ENCODE measurements at regions not wholly inside any gene's neighbourhood (a gene's known extent, or its start where the extent isn't known, plus 50 kb on each side); places are given as distances from the start of the nearest gene placed in this dataset.

DNA sequence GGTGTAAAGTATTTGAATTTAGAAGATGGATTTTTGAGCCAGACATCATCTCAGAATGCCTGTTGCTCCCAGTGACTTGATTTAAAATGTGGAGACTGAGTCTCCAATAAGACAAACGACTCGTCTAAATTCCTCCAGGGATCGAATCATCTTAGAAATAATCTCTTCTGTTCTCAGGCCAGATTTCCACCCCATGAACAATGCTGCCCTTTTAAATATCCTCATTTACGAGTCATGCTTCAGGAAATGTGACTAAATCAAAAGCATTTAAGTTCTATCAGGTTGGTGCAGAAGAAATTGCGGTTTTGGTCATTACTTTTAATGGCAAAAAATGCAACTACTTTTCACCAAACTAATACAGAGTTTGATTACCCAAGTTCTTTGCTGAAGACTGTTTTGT lies 684.6 kb upstream of the SOX11 start:
- no peaks in the 10 kb centered on the region for H3K9me2 ChIP-seq (replicated peaks; ENCODE audit: insufficient read depth, low read length)
- no peak overlapping the region for H3K4me3 ChIP-seq (ENCODE audit: insufficient read depth, low read length, poor library complexity, severe bottlenecking)
- no peaks in the 10 kb centered on the region for H3K27me3 ChIP-seq (ENCODE audit: low read length)
- H3K36me3 ChIP-seq (ENCODE audit: low read length): no peaks in the 10 kb centered on the region
- no peak overlapping the region for H3K4me2 ChIP-seq (ENCODE audit: low read depth, low read length, poor library complexity, severe bottlenecking)
- H3K9me3 ChIP-seq (ENCODE audit: insufficient read depth, low read length): no peaks in the 10 kb centered on the region
- H3F3A ChIP-seq (ENCODE audit: insufficient read depth): no peaks in the 10 kb centered on the region
- H4K20me1 ChIP-seq (ENCODE audit: low read depth, low read length): no peaks in the 10 kb centered on the region
- no peaks in the 10 kb centered on the region for H3K79me2 ChIP-seq (ENCODE audit: insufficient read depth, low read length)
- H2AFZ ChIP-seq (ENCODE audit: low read depth, low read length, severe bottlenecking): no peak overlapping the region
- H3K9ac ChIP-seq (ENCODE audit: low read length): no peak overlapping the region
- no peak overlapping the region for H3K27ac ChIP-seq (ENCODE audit: low read depth, low read length)
- TF ChIP-seq EZH2phosphoT487 (conservative IDR thresholded peaks at IDR 0.05; ENCODE audit: low read length): no peak
- TF ChIP-seq, protein P1, sequence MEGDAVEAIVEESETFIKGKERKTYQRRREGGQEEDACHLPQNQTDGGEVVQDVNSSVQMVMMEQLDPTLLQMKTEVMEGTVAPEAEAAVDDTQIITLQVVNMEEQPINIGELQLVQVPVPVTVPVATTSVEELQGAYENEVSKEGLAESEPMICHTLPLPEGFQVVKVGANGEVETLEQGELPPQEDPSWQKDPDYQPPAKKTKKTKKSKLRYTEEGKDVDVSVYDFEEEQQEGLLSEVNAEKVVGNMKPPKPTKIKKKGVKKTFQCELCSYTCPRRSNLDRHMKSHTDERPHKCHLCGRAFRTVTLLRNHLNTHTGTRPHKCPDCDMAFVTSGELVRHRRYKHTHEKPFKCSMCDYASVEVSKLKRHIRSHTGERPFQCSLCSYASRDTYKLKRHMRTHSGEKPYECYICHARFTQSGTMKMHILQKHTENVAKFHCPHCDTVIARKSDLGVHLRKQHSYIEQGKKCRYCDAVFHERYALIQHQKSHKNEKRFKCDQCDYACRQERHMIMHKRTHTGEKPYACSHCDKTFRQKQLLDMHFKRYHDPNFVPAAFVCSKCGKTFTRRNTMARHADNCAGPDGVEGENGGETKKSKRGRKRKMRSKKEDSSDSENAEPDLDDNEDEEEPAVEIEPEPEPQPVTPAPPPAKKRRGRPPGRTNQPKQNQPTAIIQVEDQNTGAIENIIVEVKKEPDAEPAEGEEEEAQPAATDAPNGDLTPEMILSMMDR (IDR thresholded peaks at IDR 0.05; ENCODE audit: insufficient read depth, low read length, poor library complexity, severe bottlenecking): no peak

DNA sequence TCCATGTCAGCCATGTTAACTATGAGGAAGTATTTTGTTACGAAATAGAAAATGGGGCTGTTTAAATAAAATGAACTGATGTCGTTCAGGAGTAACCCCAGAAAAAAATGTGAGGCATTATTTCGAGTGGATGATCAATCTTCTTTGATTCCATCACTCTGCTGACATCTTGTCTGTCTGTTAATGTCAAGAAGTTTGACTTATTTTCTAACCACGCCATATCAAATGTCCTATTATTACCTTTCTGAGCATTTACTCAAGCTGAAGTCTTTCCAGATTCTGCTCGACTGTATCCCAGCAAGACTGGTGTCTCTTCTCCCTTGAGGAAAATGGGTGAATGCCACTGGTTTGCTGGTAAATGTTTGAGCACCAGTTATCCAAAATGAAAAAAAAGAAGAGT lies 672.9 kb upstream of the SOX11 start:
- no peak for TF ChIP-seq EZH2phosphoT487 (conservative IDR thresholded peaks at IDR 0.05; ENCODE audit: low read length)
- TF ChIP-seq, protein P1 (IDR thresholded peaks at IDR 0.05; ENCODE audit: insufficient read depth, low read length, poor library complexity, severe bottlenecking): no peak
- H3K9me3 ChIP-seq (ENCODE audit: insufficient read depth, low read length): peaks cover 12% of the 10 kb centered on the region; the same call in 1 of the 2 replicates
- no peak overlapping the region for H3K27ac ChIP-seq (ENCODE audit: low read depth, low read length)
- peaks cover 4% of the 10 kb centered on the region for H3F3A ChIP-seq (ENCODE audit: insufficient read depth)
- no peaks in the 10 kb centered on the region for H4K20me1 ChIP-seq (ENCODE audit: low read depth, low read length)
- no peak overlapping the region for H2AFZ ChIP-seq (ENCODE audit: low read depth, low read length, severe bottlenecking)
- no peaks in the 10 kb centered on the region for H3K9me2 ChIP-seq (replicated peaks; ENCODE audit: insufficient read depth, low read length)
- H3K4me3 ChIP-seq (ENCODE audit: insufficient read depth, low read length, poor library complexity, severe bottlenecking): no peak overlapping the region
- no peak overlapping the region for H3K4me2 ChIP-seq (ENCODE audit: low read depth, low read length, poor library complexity, severe bottlenecking)
- no peaks in the 10 kb centered on the region for H3K36me3 ChIP-seq (ENCODE audit: low read length)
- no peaks in the 10 kb centered on the region for H3K27me3 ChIP-seq (ENCODE audit: low read length)
- H3K79me2 ChIP-seq (ENCODE audit: insufficient read depth, low read length): no peaks in the 10 kb centered on the region
- H3K9ac ChIP-seq (ENCODE audit: low read length): no peak overlapping the region

DNA sequence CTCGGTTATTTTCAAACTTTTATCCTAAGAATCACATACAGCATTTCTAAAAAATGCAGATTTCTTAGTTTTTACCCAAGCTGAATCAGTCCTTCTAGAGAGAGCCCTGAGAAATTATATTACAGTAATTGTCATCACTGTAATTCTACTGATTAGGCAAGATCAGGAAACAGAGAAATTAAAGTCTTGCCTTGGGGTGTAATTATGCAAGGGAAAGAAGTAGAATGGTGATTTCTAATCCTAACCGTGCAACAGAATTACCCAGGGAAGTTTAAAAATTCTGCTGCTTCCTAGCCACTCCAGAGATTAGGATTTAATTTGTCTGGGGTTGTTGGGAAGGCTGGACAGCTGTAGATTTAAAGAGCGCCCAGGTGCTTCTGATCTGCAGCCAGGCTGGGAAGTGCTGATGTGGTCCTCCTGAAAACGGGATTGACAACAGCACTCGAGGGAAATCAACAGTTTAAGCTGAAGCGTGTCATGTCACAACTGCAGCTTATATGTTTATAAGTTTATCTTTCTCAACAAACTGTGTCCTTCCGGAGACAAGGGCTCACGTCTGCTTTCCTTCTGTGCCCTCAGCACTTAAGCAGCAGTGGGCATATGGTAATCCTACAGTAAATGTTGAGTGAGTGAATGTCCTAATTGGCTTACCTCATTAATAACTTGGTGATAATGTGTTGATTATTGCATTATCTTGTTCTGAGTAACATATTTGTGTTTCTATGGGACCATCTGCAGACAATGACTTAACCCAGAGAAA lies 671.9 kb upstream of the SOX11 start:
- Histone ChIP-seq H3K4me3 (ENCODE audit: insufficient read depth, low read length, poor library complexity, severe bottlenecking) (no peak overlapping the region), H3K9me2 (replicated peaks; ENCODE audit: insufficient read depth, low read length) (no peaks in the 10 kb centered on the region), H3K27ac (ENCODE audit: low read depth, low read length) (no peak overlapping the region), H2AFZ (ENCODE audit: low read depth, low read length, severe bottlenecking) (no peak overlapping the region), H3F3A (ENCODE audit: insufficient read depth) (peaks cover 4% of the 10 kb centered on the region), H3K9ac (ENCODE audit: low read length) (no peak overlapping the region), H3K4me2 (ENCODE audit: low read depth, low read length, poor library complexity, severe bottlenecking) (no peak overlapping the region), H3K9me3 (ENCODE audit: insufficient read depth, low read length) (peaks cover 12% of the 10 kb centered on the region; the same call in 1 of the 2 replicates), H4K20me1 (ENCODE audit: low read depth, low read length) (no peaks in the 10 kb centered on the region), H3K79me2 (ENCODE audit: insufficient read depth, low read length) (no peaks in the 10 kb centered on the region), H3K27me3 (ENCODE audit: low read length) (no peaks in the 10 kb centered on the region), H3K36me3 (ENCODE audit: low read length) (no peaks in the 10 kb centered on the region)
- TF ChIP-seq EZH2phosphoT487 (conservative IDR thresholded peaks at IDR 0.05; ENCODE audit: low read length): no peak

DNA sequence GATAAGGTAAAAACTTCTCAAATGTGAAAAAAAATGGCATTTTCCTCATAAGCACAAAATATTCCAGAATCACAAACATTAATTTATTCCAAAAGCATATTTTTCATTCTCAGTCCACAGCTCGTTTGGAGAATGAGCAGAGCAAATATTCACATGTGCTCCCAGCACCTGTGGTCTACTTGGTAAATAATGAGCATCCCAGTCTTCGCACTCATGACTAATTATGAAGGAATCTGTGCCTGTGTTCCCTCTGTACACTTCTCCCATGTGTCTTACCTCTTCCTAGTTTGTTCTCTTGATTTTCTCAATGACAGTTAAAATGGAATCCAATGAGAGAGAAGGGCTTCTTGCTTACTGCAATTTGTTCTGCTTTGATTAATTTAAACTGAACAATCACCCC lies 671.0 kb upstream of the SOX11 start:
- no peaks in the 10 kb centered on the region for H3K9me2 ChIP-seq (replicated peaks; ENCODE audit: insufficient read depth, low read length)
- no peaks in the 10 kb centered on the region for H4K20me1 ChIP-seq (ENCODE audit: low read depth, low read length)
- no peaks in the 10 kb centered on the region for H3K27me3 ChIP-seq (ENCODE audit: low read length)
- H3K27ac ChIP-seq (ENCODE audit: low read depth, low read length): no peak overlapping the region
- no peaks in the 10 kb centered on the region for H3K79me2 ChIP-seq (ENCODE audit: insufficient read depth, low read length)
- no peak overlapping the region for H2AFZ ChIP-seq (ENCODE audit: low read depth, low read length, severe bottlenecking)
- TF ChIP-seq, protein P1 (IDR thresholded peaks at IDR 0.05; ENCODE audit: insufficient read depth, low read length, poor library complexity, severe bottlenecking): no peak
- TF ChIP-seq EZH2phosphoT487 (conservative IDR thresholded peaks at IDR 0.05; ENCODE audit: low read length): no peak
- H3F3A ChIP-seq (ENCODE audit: insufficient read depth): peaks cover 4% of the 10 kb centered on the region
- no peak overlapping the region for H3K9ac ChIP-seq (ENCODE audit: low read length)
- no peaks in the 10 kb centered on the region for H3K36me3 ChIP-seq (ENCODE audit: low read length)
- no peak overlapping the region for H3K4me2 ChIP-seq (ENCODE audit: low read depth, low read length, poor library complexity, severe bottlenecking)
- H3K9me3 ChIP-seq (ENCODE audit: insufficient read depth, low read length): peaks cover 12% of the 10 kb centered on the region; the same call in 1 of the 2 replicates
- no peak overlapping the region for H3K4me3 ChIP-seq (ENCODE audit: insufficient read depth, low read length, poor library complexity, severe bottlenecking)
